Spinal cord (tissue), 9 donors: ENCODE measurements at regions not wholly inside any gene's neighbourhood (a gene's known extent, or its start where the extent isn't known, plus 50 kb on each side); places are given as distances from the start of the nearest gene placed in this dataset.
A peak's percentile ranks its signal among the peaks of the same experiment; 100 is the strongest.

Experiments used
- DNase-seq, 6 donors: peaks; one replicate each; pipeline versions ENCODE4 v3.0.0 to v3.0.0-alpha.2; 2013 to 2015; ENCODE audit warnings: low spot score in 6 of 6, low read depth in 4 of 6
- H3K27ac ChIP-seq: one replicate; pipeline ENCODE4 v1.5.1; 2013; ENCODE audit warnings: low read depth, low read length, control low read depth
- H3K27me3 ChIP-seq: one replicate; pipeline ENCODE4 v1.6.1; 2013; ENCODE audit warnings: low read length; ENCODE audit not compliant: control insufficient read depth, insufficient read depth
- H3K36me3 ChIP-seq: one replicate; pipeline ENCODE4 v1.6.1; 2013; ENCODE audit warnings: low read length; ENCODE audit not compliant: control insufficient read depth, insufficient read depth
- H3K4me1 ChIP-seq: one replicate; pipeline ENCODE4 v1.6.1; 2013; ENCODE audit warnings: low read length; ENCODE audit not compliant: control insufficient read depth, insufficient read depth
- H3K4me3 ChIP-seq: one replicate; pipeline ENCODE4 v1.5.1; 2013; ENCODE audit warnings: low read depth, low read length, control low read depth
- H3K9me3 ChIP-seq: one replicate; pipeline ENCODE4 v1.6.1; 2013; ENCODE audit warnings: low read length; ENCODE audit not compliant: control insufficient read depth, insufficient read depth
- WGBS: methylation state at CpG from one replicate; pipeline ENCODE4 v1.1.5; 2013; ENCODE audit warnings: missing lambda C conversion rate; ENCODE audit not compliant: insufficient coverage; 5-methylcytosine and 5-hydroxymethylcytosine counted together
- donor health status: healthy.

DNA sequence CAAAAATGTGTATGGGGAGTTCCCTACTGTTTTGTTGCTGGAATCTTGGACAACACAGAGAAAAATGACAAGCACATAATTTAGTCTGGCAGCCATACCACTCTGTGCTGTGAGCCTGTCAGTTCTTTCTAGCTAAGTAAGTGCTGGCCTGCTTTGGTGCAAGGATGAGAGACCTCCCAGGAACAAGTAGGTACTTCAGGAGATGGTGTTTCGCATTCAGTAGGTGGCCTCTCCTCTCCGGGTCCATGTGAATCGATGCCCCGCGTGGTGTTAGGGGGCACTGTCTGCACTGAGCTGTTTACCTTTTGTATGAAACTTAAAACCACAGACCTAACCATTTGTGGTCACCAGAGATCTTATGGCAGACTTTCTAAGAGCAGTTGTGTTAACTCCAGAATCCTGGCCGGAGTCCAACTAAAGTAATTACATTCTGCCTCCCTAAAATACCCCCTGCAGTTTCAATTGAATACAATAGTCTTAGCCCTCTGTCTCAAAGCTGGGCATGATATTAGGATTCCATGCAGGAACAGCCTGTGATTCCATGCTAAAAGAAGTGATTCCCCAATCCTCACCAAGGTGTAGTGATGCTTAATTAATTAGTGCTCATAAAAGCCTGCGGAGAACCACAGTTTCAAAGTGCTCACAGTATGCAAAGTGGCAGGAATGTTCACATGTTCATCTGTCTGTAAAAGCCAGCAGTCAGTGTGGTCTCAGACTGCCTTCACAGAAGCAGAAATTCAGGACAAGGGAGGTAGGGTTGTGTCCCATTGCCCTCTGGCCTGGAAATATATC is 64.2 kb downstream of the LLPH start:
- H3K27me3 ChIP-seq, result no peaks in the 10 kb centered on the region
- H3K36me3 ChIP-seq, result no peaks in the 10 kb centered on the region
- H3K4me1 ChIP-seq, result no peaks in the 10 kb centered on the region
- no peaks in the 10 kb centered on the region for H3K9me3 ChIP-seq
- 38% methylated on average over 3 of the region's 7 CpGs for WGBS
- no peak overlapping the region for H3K27ac ChIP-seq
- H3K4me3 ChIP-seq, result no peak overlapping the region
- DNase-seq, result peak in 5 of 6 donors; percentile 17 to 86 (median 32)

DNA sequence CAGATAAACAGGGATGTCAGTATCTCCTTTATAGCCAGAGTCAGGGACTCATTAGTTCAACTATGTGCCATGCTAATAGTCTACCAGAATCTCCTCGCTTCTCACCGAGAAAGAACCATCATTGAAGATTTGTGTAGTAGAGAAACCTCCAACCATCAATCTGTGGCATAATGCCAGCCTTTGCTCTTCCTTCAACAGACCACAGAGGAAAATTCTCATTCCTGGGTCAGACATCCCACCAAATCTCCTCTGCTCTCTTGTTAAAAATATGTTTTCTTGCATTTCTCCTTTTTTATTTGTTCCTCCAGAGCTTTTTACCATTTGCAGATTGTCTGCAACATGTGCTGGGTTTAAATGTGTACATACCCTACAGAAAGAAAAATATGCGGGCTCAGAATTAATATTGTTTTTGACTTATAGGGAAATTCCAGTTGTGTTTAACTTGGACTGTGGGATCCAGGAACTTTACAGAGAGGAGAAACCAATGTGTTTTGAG is 64.9 kb downstream of the LLPH start:
- H3K9me3 ChIP-seq, result no peaks in the 10 kb centered on the region
- H3K27me3 ChIP-seq, result no peaks in the 10 kb centered on the region
- no peaks in the 10 kb centered on the region for H3K4me1 ChIP-seq
- H3K27ac ChIP-seq, result no peak overlapping the region
- H3K4me3 ChIP-seq, result no peak overlapping the region
- H3K36me3 ChIP-seq, result no peaks in the 10 kb centered on the region
- DNase-seq, result peak in 1 of 6 donors; percentile 28
- no CpG with 5 or more reads among the region's 3 CpGs for WGBS

DNA sequence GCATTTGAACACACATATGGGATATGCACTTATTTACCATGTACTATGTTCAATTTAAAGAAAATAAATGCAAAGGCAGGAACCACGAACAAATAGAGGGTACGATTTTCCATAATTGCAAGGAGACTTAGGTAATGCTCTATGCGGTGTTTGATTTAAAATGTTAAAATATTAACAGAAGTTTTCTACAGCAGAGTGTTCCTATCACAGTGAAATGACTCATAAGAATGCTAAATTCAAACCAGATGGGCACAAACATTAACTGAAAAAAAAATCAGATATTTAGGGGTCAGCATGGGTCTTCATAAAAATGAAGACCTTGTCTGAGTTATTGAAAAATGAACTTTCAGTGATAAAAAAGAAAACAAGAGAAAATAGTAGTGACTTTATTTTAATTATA is 65.4 kb downstream of the LLPH start:
- no peaks in the 10 kb centered on the region for H3K36me3 ChIP-seq
- no peak for DNase-seq
- WGBS, result no CpG with 5 or more reads among the region's 3 CpGs
- no peaks in the 10 kb centered on the region for H3K4me1 ChIP-seq
- no peaks in the 10 kb centered on the region for H3K27me3 ChIP-seq
- H3K4me3 ChIP-seq, result no peak overlapping the region
- H3K27ac ChIP-seq, result no peak overlapping the region
- H3K9me3 ChIP-seq, result no peaks in the 10 kb centered on the region

DNA sequence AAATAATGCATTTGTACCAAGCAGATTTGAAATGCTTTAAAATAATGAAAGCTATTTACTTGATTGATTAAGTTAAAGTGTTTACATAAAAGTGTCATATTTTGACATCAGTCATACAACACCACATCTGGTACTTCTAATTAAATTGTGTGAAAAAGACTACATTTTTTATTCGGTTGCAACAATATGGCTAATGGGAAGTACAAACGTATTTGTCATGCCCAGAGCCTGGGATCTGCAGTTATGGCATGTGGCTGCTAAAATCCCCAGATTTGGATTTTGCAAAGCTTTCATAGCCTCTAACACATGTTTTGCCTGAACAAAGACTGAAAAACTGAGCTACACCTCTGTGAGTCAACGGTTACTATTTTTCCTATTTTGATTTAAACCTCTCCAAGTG is 66.6 kb downstream of the LLPH start:
- WGBS, result no CpG with 5 or more reads among the region's 3 CpGs

DNA sequence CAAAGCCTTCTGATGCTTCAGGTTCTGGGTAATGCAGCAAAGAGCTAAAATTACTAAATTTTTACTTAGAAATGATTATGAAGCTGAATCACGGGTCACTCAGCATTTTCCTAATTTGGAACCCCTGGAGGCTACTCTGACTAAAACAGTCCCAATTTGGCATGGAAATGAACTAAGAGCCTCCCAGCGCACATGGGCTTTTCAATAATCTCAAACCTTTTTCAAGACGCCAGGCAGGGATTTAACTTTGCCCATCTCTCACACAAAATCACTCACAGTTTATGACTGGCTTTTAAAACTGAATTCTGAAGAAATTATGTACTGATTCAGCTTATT is 68.3 kb downstream of the LLPH start:
- no peaks in the 10 kb centered on the region for H3K36me3 ChIP-seq
- H3K27ac ChIP-seq, result no peak overlapping the region
- no peak for DNase-seq
- no peaks in the 10 kb centered on the region for H3K27me3 ChIP-seq
- no peak overlapping the region for H3K4me3 ChIP-seq
- WGBS, result no CpG with 5 or more reads among the region's 3 CpGs
- no peaks in the 10 kb centered on the region for H3K4me1 ChIP-seq
- H3K9me3 ChIP-seq, result no peaks in the 10 kb centered on the region

More for the DNA sequence above, 66.6 kb downstream of the LLPH start:
- H3K9me3 ChIP-seq, result no peaks in the 10 kb centered on the region
- peak in 1 of 6 donors; percentile 44 for DNase-seq
- no peak overlapping the region for H3K4me3 ChIP-seq
- H3K27ac ChIP-seq, result no peak overlapping the region
- H3K36me3 ChIP-seq, result no peaks in the 10 kb centered on the region
- H3K4me1 ChIP-seq, result no peaks in the 10 kb centered on the region
- no peaks in the 10 kb centered on the region for H3K27me3 ChIP-seq

DNA sequence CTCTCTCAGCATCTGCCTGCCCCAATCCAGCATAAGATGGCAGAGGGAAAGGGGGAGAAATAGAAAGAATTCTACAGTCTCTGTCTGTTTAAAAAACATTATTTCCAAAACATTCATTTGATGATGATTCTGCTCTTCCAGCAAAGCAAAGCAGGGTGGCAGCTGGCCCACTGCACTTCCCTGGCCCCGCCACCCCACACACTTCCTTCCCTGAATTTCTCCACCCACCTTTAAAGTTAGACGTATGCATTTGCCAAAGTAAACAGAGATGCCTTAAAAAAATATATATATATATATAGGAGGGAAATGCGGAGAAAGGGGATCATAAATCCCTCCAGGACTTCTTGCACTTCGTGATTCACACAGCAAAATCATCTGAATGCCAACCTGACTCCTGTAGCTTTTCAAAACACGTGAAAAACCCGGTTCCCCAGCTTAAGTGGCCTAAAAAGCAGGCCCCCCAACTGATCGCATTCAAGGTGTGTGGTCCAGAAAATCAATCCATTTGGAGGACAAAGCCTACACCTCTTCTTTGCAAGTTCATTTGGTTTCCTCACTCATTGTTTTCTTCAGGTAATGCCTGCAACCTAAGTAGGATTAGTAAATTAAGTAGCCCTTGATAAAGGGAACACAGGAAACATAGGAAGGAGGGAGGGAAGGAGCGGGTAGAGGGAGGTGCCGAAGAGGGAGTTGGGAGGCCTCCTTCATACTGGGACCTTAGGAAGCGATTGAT is 68.8 kb downstream of the LLPH start:
- H3K27ac ChIP-seq, result no peak overlapping the region
- H3K36me3 ChIP-seq, result no peaks in the 10 kb centered on the region
- no peak for DNase-seq
- no peaks in the 10 kb centered on the region for H3K9me3 ChIP-seq
- no peak overlapping the region for H3K4me3 ChIP-seq
- H3K4me1 ChIP-seq, result no peaks in the 10 kb centered on the region
- no peaks in the 10 kb centered on the region for H3K27me3 ChIP-seq
- WGBS, result 50% methylated on average over 4 of the region's 10 CpGs

DNA sequence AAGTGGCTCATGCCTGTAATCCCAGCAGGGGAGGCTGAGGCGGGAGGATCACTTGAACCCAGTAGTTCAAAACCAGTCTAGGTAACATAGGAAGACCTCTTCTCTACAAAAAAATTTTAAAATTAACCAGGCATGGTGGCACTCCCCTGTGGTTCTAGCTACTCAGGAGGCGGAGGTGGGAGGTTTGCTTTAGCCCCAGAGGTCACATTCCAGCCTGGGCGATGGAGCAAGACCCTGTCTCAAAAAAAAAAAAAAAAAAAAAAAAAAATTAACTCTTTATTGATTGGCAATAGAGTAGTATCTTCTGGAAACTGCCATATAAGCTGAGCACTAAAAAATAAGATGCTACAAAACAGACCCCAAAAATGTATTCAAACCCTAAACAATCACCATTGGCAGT is 69.5 kb downstream of the LLPH start:
- DNase-seq, result no peak
- Histone ChIP-seq H3K9me3 (no peaks in the 10 kb centered on the region), H3K36me3 (no peaks in the 10 kb centered on the region), H3K27me3 (no peaks in the 10 kb centered on the region), H3K4me1 (no peaks in the 10 kb centered on the region), H3K27ac (no peak overlapping the region), H3K4me3 (no peak overlapping the region)
- no CpG with 5 or more reads among the region's 3 CpGs for WGBS

DNA sequence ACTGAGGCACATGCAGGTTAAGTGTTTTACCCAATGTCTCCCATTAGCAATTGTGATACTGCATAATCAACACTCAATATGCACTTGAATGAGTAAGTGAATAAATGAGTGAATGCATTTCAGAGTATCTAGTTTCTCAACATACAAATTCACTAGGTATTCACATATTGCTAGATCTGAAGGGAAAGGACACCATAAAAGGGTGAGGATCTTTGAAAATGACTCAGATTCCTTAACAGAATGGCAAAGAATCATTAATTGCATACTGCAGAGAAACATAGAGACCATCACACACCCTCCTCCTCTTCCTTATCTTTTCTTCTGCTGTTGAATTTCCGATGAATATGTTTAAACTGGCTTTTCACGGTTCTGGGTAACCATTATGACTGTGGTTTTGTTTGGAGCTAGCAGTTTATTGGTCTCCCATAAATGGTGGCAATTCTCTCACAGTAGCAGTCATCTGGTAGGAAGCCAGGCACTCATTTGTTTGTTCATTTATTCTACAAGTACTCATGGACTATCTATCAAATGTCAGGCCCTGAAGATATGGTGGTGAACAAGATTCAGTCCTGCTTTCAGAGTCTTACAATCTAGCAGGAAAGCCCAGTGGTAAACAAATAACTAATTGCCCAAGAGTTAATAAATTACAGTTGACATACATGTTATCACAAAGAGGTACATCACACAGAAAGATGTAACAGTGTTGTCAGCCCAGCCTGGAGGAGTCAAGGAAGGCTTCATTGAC is 70.2 kb downstream of the LLPH start:
- WGBS, result no CpG with 5 or more reads among the region's 2 CpGs
- H3K4me3 ChIP-seq, result no peak overlapping the region
- no peaks in the 10 kb centered on the region for H3K4me1 ChIP-seq
- DNase-seq, result peak in 1 of 6 donors; percentile 40
- H3K36me3 ChIP-seq, result no peaks in the 10 kb centered on the region
- no peak overlapping the region for H3K27ac ChIP-seq
- no peaks in the 10 kb centered on the region for H3K9me3 ChIP-seq
- H3K27me3 ChIP-seq, result no peaks in the 10 kb centered on the region

DNA sequence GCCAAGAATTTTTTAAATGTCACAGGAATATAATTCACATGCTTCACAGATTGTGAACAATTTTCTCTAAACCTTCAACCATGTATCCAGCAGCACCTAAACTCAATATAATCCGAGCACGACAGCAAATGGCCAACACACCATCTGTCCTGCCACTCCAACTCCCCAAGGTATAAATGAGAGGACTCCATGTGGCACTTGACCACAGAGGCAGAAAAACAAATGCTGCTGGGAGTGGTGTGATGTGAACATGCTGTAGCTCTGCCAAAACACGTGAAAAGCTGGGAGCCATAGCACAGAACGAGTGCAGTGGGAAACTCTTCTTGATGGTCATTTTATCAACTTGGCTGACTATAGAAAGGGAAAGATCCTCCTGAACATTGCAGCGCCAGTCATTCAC is 70.9 kb downstream of the LLPH start:
- Histone ChIP-seq H3K36me3 (no peaks in the 10 kb centered on the region), H3K4me3 (no peak overlapping the region), H3K9me3 (no peaks in the 10 kb centered on the region), H3K27ac (no peak overlapping the region), H3K27me3 (no peaks in the 10 kb centered on the region), H3K4me1 (no peaks in the 10 kb centered on the region)
- peak in 2 of 6 donors; percentile 41 to 54 for DNase-seq
- WGBS, result 37% methylated on average over 2 of the region's 5 CpGs
